Neural cell (in vitro differentiated cells): ENCODE measurements at regions not wholly inside any gene's neighbourhood (a gene's known extent, or its start where the extent isn't known, plus 50 kb on each side); places are given as distances from the start of the nearest gene placed in this dataset.

Experiments
- H2AFZ ChIP-seq: fragments of 200-600, 300-800 bp; sonication (generic), shearing (Covaris generic); 2 replicates; pipeline ENCODE4 v1.6.0; 2014; ENCODE audit warnings: low read depth, mild to moderate bottlenecking, antibody characterized with exemption, low read length, moderate library complexity
- H3F3A ChIP-seq: fragments of 200-600 bp; shearing (Covaris generic); 2 replicates; pipeline ENCODE4 v1.6.1; 2016; ENCODE audit warnings: mild to moderate bottlenecking, moderate library complexity, mixed read lengths, antibody characterized with exemption, low read length; ENCODE audit not compliant: insufficient read depth, poor library complexity, severe bottlenecking
- H3K27ac ChIP-seq: fragments of 200-600, 300-800 bp; sonication (generic), shearing (Covaris generic); 2 replicates; pipeline ENCODE4 v1.5.1; 2014; ENCODE audit warnings: mild to moderate bottlenecking, low read length, moderate library complexity
- H3K27me3 ChIP-seq: fragments of 300-800, 200-600 bp; sonication (generic), shearing (Covaris generic); 2 replicates; pipeline ENCODE4 v1.6.0; 2014; ENCODE audit warnings: mild to moderate bottlenecking, low read depth, low read length, moderate library complexity; ENCODE audit not compliant: insufficient read depth
- H3K36me3 ChIP-seq: fragments of 300-800, 200-600 bp; sonication (generic), shearing (Covaris generic); 2 replicates; pipeline ENCODE4 v1.5.1; 2014; ENCODE audit warnings: mild to moderate bottlenecking, antibody characterized with exemption, low read length, moderate library complexity; ENCODE audit not compliant: insufficient read depth
- H3K4me2 ChIP-seq: fragments of 300-800, 200-600 bp; sonication (generic), shearing (Covaris generic); 2 replicates; pipeline ENCODE4 v1.6.0; 2014; ENCODE audit warnings: mild to moderate bottlenecking, low read length
- H3K4me3 ChIP-seq: fragments of 300-800, 200-600 bp; sonication (generic), shearing (Covaris generic); 2 replicates; pipeline ENCODE4 v1.5.1; 2014; ENCODE audit warnings: mild to moderate bottlenecking, low read length, moderate library complexity
- H3K79me2 ChIP-seq: fragments of 200-600 bp; shearing (Covaris generic); replicated peaks from 2 replicates; pipeline ENCODE4 v1.6.0; 2014; ENCODE audit warnings: mild to moderate bottlenecking, low read length, moderate library complexity; ENCODE audit not compliant: insufficient read depth
- H3K9ac ChIP-seq: fragments of 300-800, 200-600 bp; sonication (generic), shearing (Covaris generic); 2 replicates; pipeline ENCODE4 v1.6.1; 2016; ENCODE audit warnings: mild to moderate bottlenecking, low read length, mixed read lengths
- H3K9me2 ChIP-seq: fragments of 200-600 bp; shearing (Covaris generic); 2 replicates; pipeline ENCODE4 v1.6.1; 2016; ENCODE audit warnings: mild to moderate bottlenecking, low read length, mixed read lengths; ENCODE audit not compliant: insufficient read depth
- H3K9me3 ChIP-seq: fragments of 200-600, 300-800 bp; sonication (generic), shearing (Covaris generic); 2 replicates; pipeline ENCODE4 v1.6.1; 2016; ENCODE audit warnings: mild to moderate bottlenecking, mixed run types, low read length, moderate library complexity, mixed read lengths
- H4K20me1 ChIP-seq: fragments of 200-600 bp; shearing (Covaris generic); 2 replicates; pipeline ENCODE4 v1.6.1; 2016; ENCODE audit warnings: mild to moderate bottlenecking, mixed run types; ENCODE audit not compliant: insufficient read depth
- CTCF ChIP-seq: fragments of 450-650 bp; IDR thresholded peaks from 2 replicates; pipeline ENCODE4 v1.5.1; 2014; ENCODE audit warnings: antibody characterized with exemption, mild to moderate bottlenecking, moderate library complexity; ENCODE audit not compliant: poor library complexity, severe bottlenecking
- EP300 ChIP-seq: fragments of 450-650 bp; conservative IDR thresholded peaks from 2 replicates; pipeline ENCODE4 v1.6.1; 2014; ENCODE audit warnings: antibody characterized with exemption, mild to moderate bottlenecking, moderate library complexity; ENCODE audit not compliant: poor library complexity, severe bottlenecking
- EZH2 ChIP-seq: fragments of 200-600, 300-800 bp; shearing (Covaris generic), sonication (generic); IDR thresholded peaks from 2 replicates; pipeline ENCODE4 v1.6.1; 2014; ENCODE audit warnings: antibody characterized with exemption, low read length, borderline replicate concordance, mild to moderate bottlenecking; ENCODE audit not compliant: insufficient read depth, poor library complexity, severe bottlenecking
- MXI1 ChIP-seq: fragments of 450-650 bp; conservative IDR thresholded peaks from 2 replicates; pipeline ENCODE4 v1.6.1; 2014; ENCODE audit warnings: antibody characterized with exemption, mild to moderate bottlenecking; ENCODE audit not compliant: poor library complexity, severe bottlenecking
- POLR2AphosphoS5 ChIP-seq: IDR thresholded peaks from 2 replicates; pipeline ENCODE4 v1.6.1; 2012
- RAD21 ChIP-seq: fragments of 450-650 bp; conservative IDR thresholded peaks from 2 replicates; pipeline ENCODE4 v1.6.1; 2014; ENCODE audit warnings: antibody characterized with exemption, mild to moderate bottlenecking, moderate library complexity
- SMC3 ChIP-seq: fragments of 450-650 bp; conservative IDR thresholded peaks from 2 replicates; pipeline ENCODE4 v1.6.1; 2014; ENCODE audit warnings: antibody characterized with exemption, mild to moderate bottlenecking, moderate library complexity; ENCODE audit not compliant: poor library complexity
- TAF1 ChIP-seq: IDR thresholded peaks from 2 replicates; pipeline ENCODE4 v1.6.1; 2012; ENCODE audit warnings: low read depth
- TF ChIP-seq, protein P1 (sequence below): IDR thresholded peaks from 2 replicates; pipeline ENCODE4 v1.6.1; 2012; ENCODE audit warnings: borderline replicate concordance

DNA sequence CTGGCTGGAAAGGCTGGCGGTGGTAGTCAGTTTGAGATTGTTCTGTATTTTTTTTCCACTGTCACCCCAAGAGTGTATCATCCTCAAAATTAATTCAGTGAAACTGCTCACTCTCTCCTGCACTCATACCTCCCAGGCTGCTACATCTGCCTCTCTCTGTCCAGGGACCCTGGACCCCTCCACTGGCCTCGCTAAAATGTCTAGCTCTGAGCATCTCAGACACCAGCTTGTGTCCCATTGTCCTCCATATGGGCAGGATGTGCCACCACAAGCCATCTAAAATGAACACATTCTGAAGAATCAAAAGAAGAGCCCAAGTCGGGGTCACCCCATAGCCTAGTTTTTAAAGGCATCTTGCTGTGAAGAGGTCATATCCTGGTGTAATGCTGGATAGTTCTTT is 345.5 kb upstream of the TSHZ3 start:
- no peak overlapping the region for H2AFZ ChIP-seq
- H3K27ac ChIP-seq, result no peak overlapping the region
- H3K79me2 ChIP-seq, result no peaks in the 10 kb centered on the region
- TF ChIP-seq TAF1 (no peak), SMC3 (no peak), EP300 (no peak), POLR2AphosphoS5 (no peak), RAD21 (no peak), MXI1 (no peak), EZH2 (no peak), CTCF (no peak)
- TF ChIP-seq, protein P1, sequence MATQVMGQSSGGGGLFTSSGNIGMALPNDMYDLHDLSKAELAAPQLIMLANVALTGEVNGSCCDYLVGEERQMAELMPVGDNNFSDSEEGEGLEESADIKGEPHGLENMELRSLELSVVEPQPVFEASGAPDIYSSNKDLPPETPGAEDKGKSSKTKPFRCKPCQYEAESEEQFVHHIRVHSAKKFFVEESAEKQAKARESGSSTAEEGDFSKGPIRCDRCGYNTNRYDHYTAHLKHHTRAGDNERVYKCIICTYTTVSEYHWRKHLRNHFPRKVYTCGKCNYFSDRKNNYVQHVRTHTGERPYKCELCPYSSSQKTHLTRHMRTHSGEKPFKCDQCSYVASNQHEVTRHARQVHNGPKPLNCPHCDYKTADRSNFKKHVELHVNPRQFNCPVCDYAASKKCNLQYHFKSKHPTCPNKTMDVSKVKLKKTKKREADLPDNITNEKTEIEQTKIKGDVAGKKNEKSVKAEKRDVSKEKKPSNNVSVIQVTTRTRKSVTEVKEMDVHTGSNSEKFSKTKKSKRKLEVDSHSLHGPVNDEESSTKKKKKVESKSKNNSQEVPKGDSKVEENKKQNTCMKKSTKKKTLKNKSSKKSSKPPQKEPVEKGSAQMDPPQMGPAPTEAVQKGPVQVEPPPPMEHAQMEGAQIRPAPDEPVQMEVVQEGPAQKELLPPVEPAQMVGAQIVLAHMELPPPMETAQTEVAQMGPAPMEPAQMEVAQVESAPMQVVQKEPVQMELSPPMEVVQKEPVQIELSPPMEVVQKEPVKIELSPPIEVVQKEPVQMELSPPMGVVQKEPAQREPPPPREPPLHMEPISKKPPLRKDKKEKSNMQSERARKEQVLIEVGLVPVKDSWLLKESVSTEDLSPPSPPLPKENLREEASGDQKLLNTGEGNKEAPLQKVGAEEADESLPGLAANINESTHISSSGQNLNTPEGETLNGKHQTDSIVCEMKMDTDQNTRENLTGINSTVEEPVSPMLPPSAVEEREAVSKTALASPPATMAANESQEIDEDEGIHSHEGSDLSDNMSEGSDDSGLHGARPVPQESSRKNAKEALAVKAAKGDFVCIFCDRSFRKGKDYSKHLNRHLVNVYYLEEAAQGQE, result no peak
- no peaks in the 10 kb centered on the region for H4K20me1 ChIP-seq
- H3K27me3 ChIP-seq, result no peaks in the 10 kb centered on the region
- H3K4me2 ChIP-seq, result no peak overlapping the region
- no peaks in the 10 kb centered on the region for H3K9me2 ChIP-seq
- H3K4me3 ChIP-seq, result no peak overlapping the region
- no peaks in the 10 kb centered on the region for H3F3A ChIP-seq
- H3K9me3 ChIP-seq, result no peaks in the 10 kb centered on the region
- H3K36me3 ChIP-seq, result no peaks in the 10 kb centered on the region
- no peak overlapping the region for H3K9ac ChIP-seq

GRCh38 chr19:31699421-31699820 is 350.2 kb upstream of the TSHZ3 start:
- no peak overlapping the region for H2AFZ ChIP-seq

More at GRCh38 chr19:31699421-31699820, 350.2 kb upstream of the TSHZ3 start:
- no peaks in the 10 kb centered on the region for H3K9me3 ChIP-seq
- no peak overlapping the region for H3K9ac ChIP-seq
- no peaks in the 10 kb centered on the region for H3K79me2 ChIP-seq
- H3K27ac ChIP-seq, result no peak overlapping the region
- H3K4me2 ChIP-seq, result no peak overlapping the region
- no peaks in the 10 kb centered on the region for H3F3A ChIP-seq
- TF ChIP-seq CTCF (no peak), EP300 (no peak), TAF1 (no peak), SMC3 (no peak), MXI1 (no peak), POLR2AphosphoS5 (no peak), EZH2 (no peak), RAD21 (no peak)
- TF ChIP-seq, protein P1, result no peak
- H4K20me1 ChIP-seq, result no peaks in the 10 kb centered on the region
- H3K9me2 ChIP-seq, result no peaks in the 10 kb centered on the region
- no peaks in the 10 kb centered on the region for H3K36me3 ChIP-seq
- H3K27me3 ChIP-seq, result no peaks in the 10 kb centered on the region
- H3K4me3 ChIP-seq, result no peak overlapping the region
